GM19463 (cell line): ENCODE measurements at regions not wholly inside any gene's neighbourhood (a gene's known extent, or its start where the extent isn't known, plus 50 kb on each side); places are given as distances from the start of the nearest gene placed in this dataset.
"Not testable (repeated sequence)": the region's sequence is repeated elsewhere in the genome, so short reads cannot be mapped to it uniquely, and the experiment has no call there.

ENCODE experiments used
- ATAC-seq: cut with Tn5 transposase; IDR thresholded peaks from one replicate; pipeline ENCODE4 v1.9.1; 2021; ENCODE audit warnings: mild to moderate bottlenecking, moderate library complexity; ENCODE audit not compliant: unreplicated experiment

DNA sequence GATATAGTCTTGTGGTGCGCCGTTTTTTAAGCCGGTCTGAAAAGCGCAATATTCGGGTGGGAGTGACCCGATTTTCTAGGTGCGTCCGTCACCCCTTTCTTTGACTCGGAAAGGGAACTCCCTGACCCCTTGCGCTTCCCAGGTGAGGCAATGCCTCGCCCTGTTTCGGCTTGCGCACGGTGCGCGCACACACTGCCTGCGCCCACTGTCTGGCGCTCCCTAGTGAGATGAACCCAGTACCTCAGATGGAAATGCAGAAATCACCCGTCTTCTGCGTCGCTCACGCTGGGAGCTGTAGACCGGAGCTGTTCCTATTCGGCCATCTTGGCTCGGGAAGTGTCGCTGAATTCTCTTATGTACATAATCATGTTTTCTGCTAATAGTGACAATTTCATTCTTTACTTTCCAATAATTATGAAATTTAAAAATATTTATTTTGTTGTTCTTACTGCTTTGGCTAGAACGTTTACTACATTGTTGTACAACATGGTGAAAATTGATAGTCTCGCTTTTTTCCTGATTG lies 61.2 kb upstream of the MINDY3 start:
- ATAC-seq, result not testable (repeated sequence)

DNA sequence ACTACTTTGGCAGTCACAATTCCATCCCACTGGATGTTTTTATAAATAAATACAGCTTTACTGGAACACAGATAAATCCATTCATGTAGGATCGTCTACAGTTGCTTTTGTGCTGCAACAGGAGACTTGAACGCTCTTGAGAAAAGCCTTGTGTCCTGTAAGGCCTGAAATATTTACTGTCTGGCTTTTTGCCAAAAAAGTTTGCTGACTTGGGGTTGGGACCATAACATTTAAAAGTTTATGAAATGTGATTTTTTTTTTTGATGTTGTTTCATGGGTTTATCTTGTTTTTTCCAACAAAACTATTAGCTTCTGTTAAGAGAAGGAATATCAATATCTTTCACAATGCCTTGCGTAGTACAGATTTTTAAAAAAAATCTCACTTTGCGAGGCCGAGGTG lies 71.1 kb upstream of the MINDY3 start:
- ATAC-seq, result no peak

DNA sequence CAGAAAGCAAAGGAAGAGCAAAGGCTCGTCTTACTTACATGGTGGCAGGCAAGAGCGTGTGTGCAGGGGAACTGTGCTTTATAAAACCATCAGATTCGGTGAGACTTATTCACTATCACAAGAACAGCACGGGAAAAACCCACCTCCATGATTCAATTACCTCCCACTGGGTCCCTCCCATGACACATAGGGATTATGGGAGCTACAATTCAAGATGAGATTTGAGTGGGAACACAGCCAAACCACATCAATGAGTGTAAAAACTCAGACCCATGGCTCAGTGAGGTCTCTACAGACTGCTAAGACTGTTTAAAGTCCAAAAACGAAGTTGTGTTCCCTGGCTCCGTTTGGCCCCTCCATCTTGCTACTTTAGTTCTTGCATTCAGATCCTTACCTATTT lies 79.2 kb upstream of the MINDY3 start:
- not testable (repeated sequence) for ATAC-seq

DNA sequence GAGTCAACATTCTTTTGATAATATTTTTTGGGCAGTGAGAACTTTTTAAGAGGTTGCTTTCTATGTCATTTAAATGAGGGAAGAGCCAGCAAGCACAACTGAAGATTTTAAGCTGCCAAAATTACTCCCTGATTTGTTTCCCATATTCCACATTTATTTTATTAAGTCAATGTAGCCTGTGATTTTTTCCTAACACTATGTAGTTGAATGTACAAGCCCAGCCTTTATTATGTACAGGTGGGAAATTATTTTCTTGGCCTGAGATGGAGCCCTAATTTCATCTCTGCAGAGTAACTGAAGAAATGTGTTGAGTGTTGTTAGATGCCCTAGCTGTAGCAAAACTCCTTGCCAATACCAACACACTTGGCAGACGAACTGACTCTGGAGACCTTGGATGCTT lies 83.1 kb upstream of the MINDY3 start:
- no peak for ATAC-seq

DNA sequence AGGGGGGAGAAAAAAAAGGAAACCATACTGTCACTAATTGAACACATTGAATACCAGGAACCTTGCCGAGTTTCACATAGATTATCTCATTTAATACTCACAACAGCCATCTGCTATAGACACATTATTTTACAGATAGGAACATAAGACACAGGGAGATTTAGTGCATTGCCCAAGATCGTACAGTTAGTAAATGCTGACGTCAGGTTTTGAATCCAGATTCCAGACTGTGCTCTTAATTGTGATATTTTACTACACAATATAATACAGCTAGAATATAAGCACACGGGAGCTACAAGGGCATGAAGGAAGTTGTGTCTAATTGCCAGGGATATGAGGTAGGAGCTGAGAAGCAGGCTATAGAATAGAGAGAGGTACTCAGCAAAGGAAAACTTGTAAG lies 93.9 kb upstream of the MINDY3 start:
- ATAC-seq, result no peak

DNA sequence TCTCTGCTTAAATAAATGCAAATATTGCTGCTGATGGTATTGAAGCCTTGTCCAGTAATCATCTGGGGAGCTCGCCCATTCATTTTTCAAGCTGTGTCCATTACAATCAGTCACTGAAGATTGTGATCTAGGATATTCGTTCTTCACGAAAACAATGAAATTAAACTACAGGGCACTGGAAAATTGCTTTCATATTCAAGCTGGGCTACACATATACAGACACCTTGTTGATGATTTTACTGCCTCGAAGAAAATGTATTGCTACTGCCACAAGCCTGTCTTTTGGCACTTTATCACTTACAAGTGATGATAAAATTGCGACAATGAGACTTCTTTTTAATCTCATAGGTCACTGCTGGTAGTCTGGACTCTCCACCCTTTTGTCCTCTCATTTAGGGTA lies 100.0 kb upstream of the MINDY3 start:
- ATAC-seq, result no peak

DNA sequence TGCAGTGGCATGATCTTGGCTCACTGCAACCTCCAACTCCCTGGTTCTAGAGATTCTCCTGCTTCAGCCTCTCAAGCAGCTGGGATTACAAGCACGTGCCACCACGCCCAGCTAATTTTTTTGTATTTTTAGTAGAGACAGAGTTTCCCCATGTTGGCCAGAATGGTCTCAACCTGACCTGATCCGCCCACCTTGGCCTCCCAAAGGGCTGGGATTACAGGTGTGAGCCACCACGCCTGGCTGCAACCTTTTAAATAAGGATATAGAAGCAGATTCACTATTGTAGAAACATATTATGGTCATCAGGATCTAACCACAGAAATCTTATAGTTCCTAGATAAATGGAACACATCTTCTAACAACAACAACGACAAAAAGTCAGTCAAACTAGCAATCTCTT lies 112.4 kb upstream of the MINDY3 start:
- ATAC-seq, result not testable (repeated sequence)

DNA sequence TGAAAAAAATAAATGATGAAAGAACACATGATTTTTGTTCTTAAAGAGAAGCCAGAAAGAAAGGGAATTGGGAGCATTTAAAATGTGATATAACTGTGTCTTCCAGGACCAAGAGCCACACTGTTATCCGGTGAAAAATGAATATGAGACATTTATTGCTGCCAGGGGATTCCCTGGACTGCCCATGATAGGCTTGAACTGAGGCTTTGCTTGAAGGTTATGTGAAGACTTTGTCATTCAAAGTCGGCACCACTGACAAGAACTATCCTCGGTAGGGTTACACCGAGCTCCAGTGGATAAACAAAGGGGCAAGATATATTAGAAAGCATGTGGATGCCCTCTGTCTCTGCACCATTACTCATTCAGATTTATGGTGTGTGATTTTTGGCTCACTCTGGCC lies 125.4 kb upstream of the MINDY3 start:
- no peak for ATAC-seq

DNA sequence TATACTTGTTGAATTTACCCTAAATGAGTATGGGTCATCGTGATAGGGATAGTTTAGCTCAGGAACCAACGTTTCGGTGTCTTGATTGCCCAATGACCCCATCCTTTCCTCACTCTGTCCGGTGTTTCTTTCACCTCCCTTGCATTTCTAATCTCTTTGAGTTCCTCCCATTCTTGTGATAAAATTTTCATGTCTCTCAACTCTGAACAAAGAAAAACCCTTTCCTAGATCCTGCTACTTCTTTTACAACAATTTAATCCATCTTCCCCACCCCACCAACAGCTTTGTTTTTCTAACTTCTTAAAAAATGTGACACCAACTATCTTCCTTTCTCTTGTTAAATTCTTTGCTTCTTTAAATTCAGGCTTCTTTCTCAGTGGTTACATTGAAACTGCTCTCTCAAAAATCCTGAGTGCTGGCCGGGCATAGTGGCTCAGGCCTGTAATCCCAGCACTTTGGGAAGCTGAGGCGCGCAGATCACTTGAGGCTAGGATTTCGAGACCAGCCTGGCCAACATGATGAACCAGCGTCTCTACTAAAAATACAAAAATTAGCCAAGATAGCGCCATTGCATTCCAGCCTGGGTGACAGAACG lies 130.3 kb upstream of the MINDY3 start:
- ATAC-seq, result no peak

DNA sequence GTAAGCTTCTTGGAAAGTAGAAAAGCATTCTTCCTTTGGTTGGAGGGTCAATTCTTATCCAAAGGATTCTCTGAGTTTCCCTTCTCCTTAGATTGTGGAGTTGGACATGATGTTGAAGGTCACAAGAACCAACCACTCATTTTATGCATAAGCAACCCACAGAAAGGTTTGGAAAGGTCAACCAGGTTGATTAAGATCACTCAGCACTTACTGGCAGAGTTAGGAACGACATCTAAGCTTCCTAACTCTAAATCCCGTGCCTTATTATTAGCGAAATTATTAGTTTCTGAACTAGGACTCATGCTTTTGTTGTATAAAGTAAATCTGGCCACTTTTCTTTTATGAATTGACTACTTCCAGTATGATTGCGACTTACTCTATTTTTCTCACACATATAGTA lies 137.0 kb upstream of the MINDY3 start:
- ATAC-seq, result no peak

DNA sequence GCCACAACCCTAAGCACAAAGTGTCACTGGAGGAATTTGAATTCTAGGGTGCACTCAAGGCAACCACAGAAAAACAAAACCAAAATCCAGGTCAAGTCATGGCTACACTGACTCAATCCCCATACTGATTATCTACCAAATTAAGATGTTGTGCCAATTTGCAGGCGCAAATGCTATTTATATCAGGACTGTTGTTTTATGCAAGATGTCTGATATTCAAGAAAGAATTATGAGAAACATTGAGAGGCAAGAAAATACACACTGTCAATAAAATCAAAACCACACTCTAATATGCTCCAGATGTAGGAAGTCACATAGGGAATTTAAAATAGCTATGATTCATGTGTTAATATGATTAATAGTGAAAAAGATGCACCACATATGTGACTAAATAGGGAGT lies 141.3 kb upstream of the MINDY3 start:
- ATAC-seq, result no peak

DNA sequence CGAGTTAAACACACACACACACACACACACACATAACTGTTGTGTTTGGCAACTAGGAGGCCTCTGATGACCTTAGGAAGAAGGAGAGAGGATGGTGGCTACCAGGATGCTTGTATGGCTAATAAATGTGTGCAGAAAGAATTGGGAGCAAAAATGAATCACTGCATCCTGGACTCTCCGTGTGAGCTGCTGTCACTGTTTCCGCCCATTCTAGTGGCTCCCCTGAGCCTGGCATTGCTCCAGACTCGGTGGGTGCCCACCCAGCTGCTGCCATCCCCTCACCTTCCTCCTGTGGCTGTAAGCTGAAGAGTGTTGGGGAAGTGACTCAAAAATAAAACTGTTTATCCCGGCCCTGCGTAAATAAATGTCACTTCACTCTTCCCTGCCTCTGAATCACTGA lies 149.5 kb upstream of the MINDY3 start:
- no peak for ATAC-seq

DNA sequence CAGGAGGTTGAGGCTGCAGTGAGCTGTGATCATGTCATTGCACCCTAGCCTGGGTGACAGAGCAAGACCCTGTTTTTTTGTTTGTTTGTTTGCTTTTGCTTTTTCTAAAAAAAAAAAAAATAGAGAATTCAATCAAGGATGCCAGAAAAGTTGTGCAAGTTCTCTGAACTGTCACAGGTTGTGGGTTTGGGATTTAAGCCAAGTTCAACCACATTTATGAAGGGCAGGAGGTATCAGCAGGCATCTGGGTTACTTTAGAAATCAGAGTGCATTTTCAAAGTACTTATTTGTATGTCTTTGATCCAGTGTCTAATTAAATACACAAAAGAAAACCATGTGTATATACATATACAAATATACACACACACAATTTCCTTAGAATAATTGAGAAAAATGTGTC lies 151.2 kb upstream of the MINDY3 start:
- no peak for ATAC-seq

DNA sequence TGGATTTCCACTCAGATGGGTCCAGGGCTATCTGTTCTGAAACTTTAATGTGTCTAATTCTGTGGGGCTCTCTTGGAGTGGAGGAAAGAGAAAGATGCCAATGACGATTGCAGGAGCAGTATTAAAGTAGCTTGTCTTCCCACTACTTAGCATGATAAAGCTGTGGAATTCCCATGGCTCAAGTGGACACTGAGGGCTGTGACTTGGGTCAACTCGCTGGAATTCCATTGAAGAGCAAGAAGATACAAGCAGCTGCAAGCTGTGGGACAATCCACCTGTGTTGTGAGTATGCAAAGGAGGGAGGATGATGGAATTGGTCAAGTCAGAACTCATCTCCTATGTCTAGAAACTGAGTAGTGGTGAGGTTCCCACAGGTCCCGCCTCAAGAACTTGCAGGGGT lies 154.2 kb upstream of the MINDY3 start:
- ATAC-seq, result no peak

DNA sequence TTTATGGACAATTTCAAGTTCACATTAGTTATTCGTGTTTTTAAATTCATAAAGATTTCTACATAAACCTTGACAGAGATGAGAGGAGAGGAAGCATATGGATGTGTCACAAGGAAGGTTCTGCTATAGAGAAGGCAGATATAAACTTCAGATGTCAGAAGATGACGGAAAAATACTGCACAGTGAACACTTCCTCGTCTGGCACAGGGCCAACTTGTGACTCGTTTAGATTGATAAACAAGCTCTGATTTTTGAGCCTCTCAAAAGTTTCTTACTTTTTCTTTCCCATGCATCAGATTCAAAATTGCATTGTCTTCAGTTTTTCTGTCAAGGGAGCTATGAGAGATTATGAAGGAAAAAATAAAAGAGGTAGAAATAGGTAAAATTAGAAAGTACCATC lies 156.4 kb upstream of the MINDY3 start:
- no peak for ATAC-seq

DNA sequence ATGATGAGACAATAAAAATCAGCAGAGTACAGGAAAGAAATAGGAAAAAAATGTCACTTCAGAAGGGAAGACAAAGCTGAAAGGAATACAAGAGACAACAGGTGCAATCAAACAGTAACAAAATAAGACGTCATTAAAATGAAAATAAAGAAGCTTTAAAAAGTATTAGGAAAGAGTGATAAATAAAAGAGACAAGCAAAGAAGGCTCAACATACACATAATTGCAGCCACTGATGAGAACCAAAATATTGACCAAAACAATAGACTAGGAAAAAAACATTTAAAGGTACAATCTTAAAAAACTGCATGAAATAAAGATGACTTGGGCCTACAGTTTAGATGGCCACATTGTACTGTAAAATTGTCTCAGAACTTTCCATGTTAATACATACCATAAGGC lies 160.5 kb upstream of the MINDY3 start:
- no peak for ATAC-seq

DNA sequence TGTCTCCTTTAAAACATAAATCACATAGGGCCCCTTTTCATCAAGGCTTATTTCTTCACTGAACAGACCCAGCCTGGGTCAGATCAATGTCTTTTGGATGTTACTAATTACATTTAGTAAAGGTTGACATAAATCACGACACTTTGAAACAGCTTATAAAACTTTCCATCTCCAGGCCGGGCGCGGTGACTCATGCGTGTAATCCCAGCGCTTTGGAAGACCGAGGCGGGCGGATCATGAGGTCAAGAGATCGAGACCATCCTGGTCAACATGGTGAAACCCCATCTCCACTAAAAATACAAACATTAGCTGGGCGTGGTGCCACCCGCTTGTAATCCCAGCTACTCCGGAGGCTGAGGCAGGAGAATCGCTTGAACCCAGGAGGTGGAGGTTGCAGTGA lies 166.5 kb upstream of the MINDY3 start:
- ATAC-seq, result not testable (repeated sequence)

DNA sequence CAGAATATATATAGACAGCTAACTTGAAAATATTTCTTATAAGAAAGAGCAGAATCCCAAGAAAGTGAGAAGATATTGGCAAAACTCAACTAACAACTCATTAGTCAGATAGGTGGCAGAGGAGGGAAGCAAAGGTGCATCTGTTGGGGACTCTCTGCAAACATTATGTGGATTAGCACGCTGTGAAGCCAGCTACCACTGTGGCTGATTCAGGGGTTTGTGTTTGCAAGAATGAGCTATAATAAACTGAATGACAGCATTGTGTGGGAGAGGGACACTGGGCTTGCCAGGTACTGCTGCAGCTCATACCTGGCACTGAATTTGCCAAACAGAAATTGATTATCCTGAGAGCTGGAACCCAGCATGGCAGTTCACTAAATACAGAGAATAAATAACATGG lies 170.3 kb upstream of the MINDY3 start:
- no peak for ATAC-seq

DNA sequence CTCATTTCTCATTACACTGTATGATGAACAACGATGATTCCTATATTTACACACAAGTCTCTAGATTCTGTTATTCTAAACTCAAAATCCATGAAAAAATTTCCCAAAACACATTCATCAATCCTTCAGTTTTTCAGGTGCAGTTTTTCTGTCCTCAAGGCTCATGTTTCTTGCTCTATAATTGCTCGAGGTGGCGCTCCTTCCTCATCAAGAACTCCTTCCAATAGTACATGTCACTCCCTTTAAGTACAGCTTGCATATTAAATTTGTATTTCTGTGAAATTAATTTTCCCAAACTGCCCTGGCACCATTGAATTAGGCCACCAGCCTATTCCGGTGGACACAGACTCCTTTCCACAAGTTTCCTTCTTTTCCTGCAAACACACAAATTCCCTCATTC lies 188.7 kb upstream of the MINDY3 start:
- no peak for ATAC-seq

DNA sequence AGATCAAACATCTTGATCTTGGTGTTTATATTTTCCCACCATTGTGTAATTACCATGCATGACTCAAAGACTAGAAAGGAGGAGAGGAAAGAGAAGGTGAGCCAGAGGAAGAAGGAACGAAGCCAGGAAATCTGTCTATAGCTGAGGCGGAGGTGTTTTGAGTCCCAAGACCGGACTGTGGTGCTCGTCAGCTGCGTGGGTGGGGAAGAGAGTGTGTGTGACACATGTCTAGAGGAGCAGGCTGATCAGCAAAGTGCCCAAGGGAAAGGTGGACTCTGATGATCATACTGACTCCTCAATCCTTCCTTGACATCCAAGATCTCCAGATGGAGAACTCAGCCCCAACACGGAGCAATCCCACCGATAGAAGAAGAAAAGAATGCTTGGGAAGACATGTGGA lies 189.5 kb upstream of the MINDY3 start:
- ATAC-seq, result no peak

DNA sequence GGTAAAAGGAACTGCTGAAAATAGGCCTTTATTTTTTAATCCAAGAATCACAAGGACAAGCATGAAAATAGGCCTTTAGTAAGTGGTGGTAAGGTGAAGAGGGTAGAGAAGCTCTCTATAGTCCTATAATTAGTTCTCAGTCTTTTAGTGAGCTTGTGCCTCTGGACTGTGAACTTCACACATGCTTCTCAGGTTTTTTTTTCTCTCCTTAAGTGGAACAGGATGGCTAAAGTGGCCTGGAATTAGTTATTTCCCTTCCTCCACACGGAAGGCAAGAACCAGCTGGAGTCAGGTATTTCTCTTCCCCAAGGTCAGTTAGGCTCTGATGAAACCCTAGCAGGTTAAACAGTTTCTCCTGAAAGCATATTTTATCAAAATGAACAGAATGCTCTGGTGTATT lies 203.0 kb upstream of the MINDY3 start:
- ATAC-seq, result no peak

DNA sequence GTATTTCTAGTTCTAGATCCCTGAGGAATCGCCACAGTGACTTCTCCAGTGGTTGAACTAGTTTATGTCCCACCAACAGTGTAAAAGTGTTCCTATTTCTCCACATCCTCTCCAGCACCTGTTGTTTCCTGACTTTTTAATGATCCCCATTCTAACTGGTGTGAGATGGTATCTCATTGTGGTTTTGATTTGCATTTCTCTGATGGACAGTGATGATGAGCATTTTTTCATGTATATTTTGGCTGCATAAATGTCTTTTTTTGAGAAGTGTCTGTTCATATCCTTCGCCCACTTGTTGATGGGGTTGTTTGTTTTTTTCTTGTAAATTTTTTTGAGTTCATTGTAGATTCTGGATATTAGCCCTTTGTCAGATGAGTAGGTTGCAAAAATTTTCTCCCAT lies 223.2 kb upstream of the MINDY3 start:
- not testable (repeated sequence) for ATAC-seq

DNA sequence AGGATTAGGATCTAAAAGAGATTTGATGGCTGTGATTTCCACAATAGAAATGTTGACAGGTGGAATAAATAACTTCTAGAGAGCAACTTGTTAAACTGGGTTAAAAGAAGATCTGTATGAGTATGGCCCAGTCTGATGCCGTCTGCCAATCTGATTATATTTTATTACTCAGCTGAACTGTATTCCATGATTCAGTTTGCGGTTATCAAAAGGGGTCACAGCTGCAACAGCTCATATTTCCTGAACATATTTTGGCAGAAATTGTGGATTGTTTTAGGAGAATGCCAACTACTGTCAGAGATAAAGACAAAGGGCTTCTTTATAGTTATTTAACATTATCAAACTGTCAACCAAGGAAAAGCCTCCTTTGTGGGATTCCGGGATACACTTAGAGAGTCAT lies 244.8 kb upstream of the MINDY3 start:
- ATAC-seq, result no peak
